HEK293 (cell line): ENCODE measurements at regions not wholly inside any gene's neighbourhood (a gene's known extent, or its start where the extent isn't known, plus 50 kb on each side); places are given as distances from the start of the nearest gene placed in this dataset.

ENCODE experiments used
- CTCF ChIA-PET: fragments of 350-600 bp; formaldehyde crosslinking; extraction: SDS; loops from one replicate; lab custom pipeline; 2021; ENCODE audit warnings: antibody characterized with exemption; lab: Yijun Ruan, JAX
- POLR2A ChIA-PET: fragments of 300-600 bp; formaldehyde crosslinking; extraction: SDS; loops from one replicate; lab custom pipeline; 2020; ENCODE audit warnings: antibody characterized with exemption, inconsistent platforms; lab: Yijun Ruan, JAX
- H3K27ac ChIP-seq: fragments of 200-500 bp; sonication (Bioruptor generic); 2 replicates; pipeline ENCODE4 v1.5.1; 2014; ENCODE audit warnings: low read depth, low read length, control low read depth, inconsistent platforms; ENCODE audit errors: extremely low read depth
- H3K36me3 ChIP-seq, 2 experiments: fragments of 200-500 bp in 1 of 2; sonication (Bioruptor generic) in 1 of 2; 1 replicate in 1 of 2; 2 replicates in 1 of 2; pipeline ENCODE4 v1.5.1; 2014 to 2017; ENCODE audit warnings: inconsistent platforms in 2 of 2, low read length in 2 of 2; ENCODE audit not compliant: control insufficient read depth in 2 of 2, insufficient read depth in 1 of 2
- H3K4me1 ChIP-seq: fragments of 200-500 bp; sonication (Bioruptor generic); 2 replicates; pipeline ENCODE4 v1.5.1; 2014; ENCODE audit warnings: mild to moderate bottlenecking, low read length, inconsistent platforms; ENCODE audit not compliant: control insufficient read depth, insufficient read depth
- H3K4me3 ChIP-seq: 2 replicates; pipeline ENCODE4 v1.5.1; 2011; ENCODE audit warnings: low read depth, mild to moderate bottlenecking, control low read depth, low read length, moderate library complexity
- H3K9me3 ChIP-seq: fragments of 200-500 bp; sonication (Bioruptor generic); 2 replicates; pipeline ENCODE4 v1.5.1; 2014; ENCODE audit warnings: low read depth, low read length, inconsistent platforms; ENCODE audit not compliant: control insufficient read depth, insufficient read depth
- KLF10 ChIP-seq: fragments of 450-650 bp; IDR thresholded peaks from 2 replicates; pipeline ENCODE4 v1.5.1; 2018; ENCODE audit warnings: missing biosample characterization, mild to moderate bottlenecking, missing genetic modification characterization
- MEIS1 ChIP-seq: sonication (generic); formaldehyde crosslinking; IDR thresholded peaks from 2 replicates; pipeline ENCODE4 v1.8.1; 2022; ENCODE audit warnings: missing genetic modification reagents, mild to moderate bottlenecking, borderline replicate concordance
- MYNN ChIP-seq: fragments of 450-650 bp; formaldehyde crosslinking; IDR thresholded peaks from 2 replicates; pipeline ENCODE4 v1.5.1; 2016; ENCODE audit warnings: missing biosample characterization, missing genetic modification characterization, borderline replicate concordance
- ZEB2 ChIP-seq: fragments of 450-650 bp; formaldehyde crosslinking; IDR thresholded peaks from 2 replicates; pipeline ENCODE4 v1.5.1; 2016; ENCODE audit warnings: missing biosample characterization, missing genetic modification characterization
- ZFP41 ChIP-seq: fragments of 450-650 bp; formaldehyde crosslinking; IDR thresholded peaks from 2 replicates; pipeline ENCODE4 v1.5.1; 2016; ENCODE audit warnings: missing biosample characterization, missing genetic modification characterization, borderline replicate concordance
- ZNF23 ChIP-seq: fragments of 450-650 bp; formaldehyde crosslinking; IDR thresholded peaks from 2 replicates; pipeline ENCODE4 v1.5.1; 2016; ENCODE audit warnings: missing biosample characterization, missing genetic modification characterization, borderline replicate concordance
- ZNF324 ChIP-seq: fragments of 450-650 bp; formaldehyde crosslinking; IDR thresholded peaks from 2 replicates; pipeline ENCODE4 v1.5.1; 2016; ENCODE audit warnings: missing biosample characterization, missing genetic modification characterization
- ZNF391 ChIP-seq: fragments of 450-650 bp; formaldehyde crosslinking; IDR thresholded peaks from 2 replicates; pipeline ENCODE4 v1.5.1; 2016; ENCODE audit warnings: low read depth, missing biosample characterization, missing genetic modification characterization, borderline replicate concordance
- ZNF426 ChIP-seq: fragments of 450-650 bp; formaldehyde crosslinking; IDR thresholded peaks from 2 replicates; pipeline ENCODE4 v1.5.1; 2017; ENCODE audit warnings: missing biosample characterization, missing genetic modification characterization, mild to moderate bottlenecking, inconsistent platforms, moderate library complexity
- ZNF48 ChIP-seq: fragments of 450-650 bp; formaldehyde crosslinking; IDR thresholded peaks from 2 replicates; pipeline ENCODE4 v1.5.1; 2016; ENCODE audit warnings: missing biosample characterization, missing genetic modification characterization
- ZNF596 ChIP-seq: fragments of 450-650 bp; IDR thresholded peaks from 2 replicates; pipeline ENCODE4 v1.5.0; 2018; ENCODE audit warnings: missing biosample characterization, mild to moderate bottlenecking, missing genetic modification characterization, moderate library complexity
- ZNF791 ChIP-seq: fragments of 450-650 bp; formaldehyde crosslinking; IDR thresholded peaks from 2 replicates; pipeline ENCODE4 v1.5.1; 2016; ENCODE audit warnings: missing biosample characterization, missing genetic modification characterization
- TF ChIP-seq, protein P1 (sequence below): fragments of 450-650 bp; formaldehyde crosslinking; IDR thresholded peaks from 2 replicates; pipeline ENCODE4 v1.5.1; 2016; ENCODE audit warnings: missing biosample characterization, missing genetic modification characterization
- TF ChIP-seq, protein P2 (sequence below): fragments of 450-650 bp; formaldehyde crosslinking; IDR thresholded peaks from 2 replicates; pipeline ENCODE4 v1.5.1; 2016; ENCODE audit warnings: missing biosample characterization, missing genetic modification characterization, borderline replicate concordance
- TF ChIP-seq, protein P3 (sequence below): fragments of 450-650 bp; formaldehyde crosslinking; IDR thresholded peaks from 2 replicates; pipeline ENCODE4 v1.5.1; 2016; ENCODE audit warnings: missing biosample characterization, missing genetic modification characterization
- TF ChIP-seq, protein P4 (sequence below): fragments of 450-650 bp; formaldehyde crosslinking; IDR thresholded peaks from 2 replicates; pipeline ENCODE4 v1.5.1; 2016; ENCODE audit warnings: missing biosample characterization, missing genetic modification characterization

DNA sequence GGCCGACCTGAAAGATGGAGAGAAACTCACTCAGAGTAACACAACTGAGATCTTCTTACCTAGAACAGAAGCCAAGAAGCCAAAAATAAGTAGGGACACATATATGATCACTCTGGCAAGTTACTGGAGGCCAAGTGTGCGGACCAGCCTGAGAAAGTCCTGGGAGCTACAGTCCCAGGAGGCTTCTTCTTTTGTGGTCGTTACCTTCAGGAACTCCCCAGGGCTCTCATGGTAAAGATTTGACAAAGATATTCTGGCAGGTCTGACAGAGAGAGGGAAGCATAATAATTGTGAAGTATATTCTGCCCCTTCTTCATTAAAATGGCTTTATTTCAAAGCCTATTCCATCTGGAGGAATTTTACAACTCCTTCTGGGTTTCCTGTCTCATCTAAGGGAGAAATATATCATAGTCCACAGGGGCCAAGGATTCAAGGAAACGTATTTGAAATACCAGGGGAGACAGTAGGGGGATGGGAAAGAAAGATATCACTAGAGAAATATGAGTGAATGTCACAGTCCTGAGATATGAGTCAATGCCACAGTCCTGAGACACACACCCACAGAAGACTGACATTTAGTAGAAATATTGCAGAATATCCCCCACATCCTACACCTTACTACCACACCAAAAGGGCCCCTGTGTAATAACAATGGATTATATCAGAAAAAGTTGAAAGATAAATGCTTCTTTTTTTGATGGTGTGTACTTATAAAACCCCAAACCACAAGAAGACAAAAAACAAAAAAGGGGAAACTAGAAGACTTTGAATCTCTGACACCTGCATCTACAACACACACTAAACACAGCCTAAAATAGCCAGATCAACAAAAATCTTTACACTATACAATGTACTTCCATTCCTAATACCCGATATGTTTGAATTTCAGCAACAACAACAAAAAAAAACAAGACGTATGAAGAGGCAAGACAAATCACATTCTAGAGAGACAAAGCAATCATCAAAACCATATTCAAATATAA lies 594.2 kb upstream of the NRG3 start:
- H3K27ac ChIP-seq, result no peak overlapping the region
- POLR2A ChIA-PET, result no interaction called here
- H3K4me1 ChIP-seq, result no peaks in the 10 kb centered on the region
- H3K4me3 ChIP-seq, result no peak overlapping the region
- no peaks in the 10 kb centered on the region for H3K36me3 ChIP-seq
- no peaks in the 10 kb centered on the region for H3K9me3 ChIP-seq
- CTCF ChIA-PET, result no interaction called here
- no peak for TF ChIP-seq ZEB2 (tag by site-specific recombination)
- TF ChIP-seq, protein P1, sequence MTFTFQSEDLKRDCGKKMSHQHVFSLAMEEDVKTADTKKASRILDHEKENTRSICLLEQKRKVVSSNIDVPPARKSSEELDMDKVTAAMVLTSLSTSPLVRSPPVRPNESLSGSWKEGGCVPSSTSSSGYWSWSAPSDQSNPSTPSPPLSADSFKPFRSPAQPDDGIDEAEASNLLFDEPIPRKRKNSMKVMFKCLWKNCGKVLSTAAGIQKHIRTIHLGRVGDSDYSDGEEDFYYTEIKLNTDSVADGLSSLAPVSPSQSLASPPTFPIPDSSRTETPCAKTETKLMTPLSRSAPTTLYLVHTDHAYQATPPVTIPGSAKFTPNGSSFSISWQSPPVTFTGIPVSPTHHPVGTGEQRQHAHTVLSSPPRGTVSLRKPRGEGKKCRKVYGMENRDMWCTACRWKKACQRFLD (tag by site-specific recombination), result no peak
- TF ChIP-seq ZNF324 (tag by site-specific recombination), result no peak
- no peak for TF ChIP-seq ZNF23
- TF ChIP-seq ZNF596 (tag by site-specific recombination), result no peak
- no peak for TF ChIP-seq KLF10
- no peak for TF ChIP-seq ZNF791 (tag by site-specific recombination)
- no peak for TF ChIP-seq ZNF391 (tag by site-specific recombination)
- no peak for TF ChIP-seq ZFP41
- TF ChIP-seq, protein P2, sequence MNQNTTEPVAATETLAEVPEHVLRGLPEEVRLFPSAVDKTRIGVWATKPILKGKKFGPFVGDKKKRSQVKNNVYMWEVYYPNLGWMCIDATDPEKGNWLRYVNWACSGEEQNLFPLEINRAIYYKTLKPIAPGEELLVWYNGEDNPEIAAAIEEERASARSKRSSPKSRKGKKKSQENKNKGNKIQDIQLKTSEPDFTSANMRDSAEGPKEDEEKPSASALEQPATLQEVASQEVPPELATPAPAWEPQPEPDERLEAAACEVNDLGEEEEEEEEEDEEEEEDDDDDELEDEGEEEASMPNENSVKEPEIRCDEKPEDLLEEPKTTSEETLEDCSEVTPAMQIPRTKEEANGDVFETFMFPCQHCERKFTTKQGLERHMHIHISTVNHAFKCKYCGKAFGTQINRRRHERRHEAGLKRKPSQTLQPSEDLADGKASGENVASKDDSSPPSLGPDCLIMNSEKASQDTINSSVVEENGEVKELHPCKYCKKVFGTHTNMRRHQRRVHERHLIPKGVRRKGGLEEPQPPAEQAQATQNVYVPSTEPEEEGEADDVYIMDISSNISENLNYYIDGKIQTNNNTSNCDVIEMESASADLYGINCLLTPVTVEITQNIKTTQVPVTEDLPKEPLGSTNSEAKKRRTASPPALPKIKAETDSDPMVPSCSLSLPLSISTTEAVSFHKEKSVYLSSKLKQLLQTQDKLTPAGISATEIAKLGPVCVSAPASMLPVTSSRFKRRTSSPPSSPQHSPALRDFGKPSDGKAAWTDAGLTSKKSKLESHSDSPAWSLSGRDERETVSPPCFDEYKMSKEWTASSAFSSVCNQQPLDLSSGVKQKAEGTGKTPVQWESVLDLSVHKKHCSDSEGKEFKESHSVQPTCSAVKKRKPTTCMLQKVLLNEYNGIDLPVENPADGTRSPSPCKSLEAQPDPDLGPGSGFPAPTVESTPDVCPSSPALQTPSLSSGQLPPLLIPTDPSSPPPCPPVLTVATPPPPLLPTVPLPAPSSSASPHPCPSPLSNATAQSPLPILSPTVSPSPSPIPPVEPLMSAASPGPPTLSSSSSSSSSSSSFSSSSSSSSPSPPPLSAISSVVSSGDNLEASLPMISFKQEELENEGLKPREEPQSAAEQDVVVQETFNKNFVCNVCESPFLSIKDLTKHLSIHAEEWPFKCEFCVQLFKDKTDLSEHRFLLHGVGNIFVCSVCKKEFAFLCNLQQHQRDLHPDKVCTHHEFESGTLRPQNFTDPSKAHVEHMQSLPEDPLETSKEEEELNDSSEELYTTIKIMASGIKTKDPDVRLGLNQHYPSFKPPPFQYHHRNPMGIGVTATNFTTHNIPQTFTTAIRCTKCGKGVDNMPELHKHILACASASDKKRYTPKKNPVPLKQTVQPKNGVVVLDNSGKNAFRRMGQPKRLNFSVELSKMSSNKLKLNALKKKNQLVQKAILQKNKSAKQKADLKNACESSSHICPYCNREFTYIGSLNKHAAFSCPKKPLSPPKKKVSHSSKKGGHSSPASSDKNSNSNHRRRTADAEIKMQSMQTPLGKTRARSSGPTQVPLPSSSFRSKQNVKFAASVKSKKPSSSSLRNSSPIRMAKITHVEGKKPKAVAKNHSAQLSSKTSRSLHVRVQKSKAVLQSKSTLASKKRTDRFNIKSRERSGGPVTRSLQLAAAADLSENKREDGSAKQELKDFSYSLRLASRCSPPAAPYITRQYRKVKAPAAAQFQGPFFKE (tag by site-specific recombination), result no peak
- no peak for TF ChIP-seq ZNF426 (tag by site-specific recombination)

DNA sequence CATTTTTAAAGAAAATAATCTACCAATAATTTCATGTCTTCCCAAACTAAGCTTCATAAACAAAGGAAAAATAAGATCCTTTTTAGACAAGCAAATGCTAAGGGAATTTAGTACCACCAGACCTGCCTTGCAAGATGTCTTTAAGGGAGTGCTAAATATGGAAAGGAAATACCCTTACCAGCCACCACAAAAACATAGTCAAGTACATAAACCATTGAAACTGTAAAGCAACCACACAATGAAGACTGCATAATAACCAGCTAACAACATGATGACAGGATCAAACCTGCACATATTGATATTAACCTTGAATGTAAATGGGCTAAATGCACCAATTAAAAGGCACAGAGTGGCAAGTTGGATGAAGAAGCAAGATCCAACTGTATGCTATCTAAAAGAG lies 586.5 kb upstream of the NRG3 start:
- no peak overlapping the region for H3K4me3 ChIP-seq
- H3K9me3 ChIP-seq, result no peaks in the 10 kb centered on the region
- H3K4me1 ChIP-seq, result no peaks in the 10 kb centered on the region
- no peaks in the 10 kb centered on the region for H3K36me3 ChIP-seq
- H3K27ac ChIP-seq, result no peak overlapping the region
- ChIA-PET CTCF (no interaction called here), POLR2A (no interaction called here)
- TF ChIP-seq, protein P3, sequence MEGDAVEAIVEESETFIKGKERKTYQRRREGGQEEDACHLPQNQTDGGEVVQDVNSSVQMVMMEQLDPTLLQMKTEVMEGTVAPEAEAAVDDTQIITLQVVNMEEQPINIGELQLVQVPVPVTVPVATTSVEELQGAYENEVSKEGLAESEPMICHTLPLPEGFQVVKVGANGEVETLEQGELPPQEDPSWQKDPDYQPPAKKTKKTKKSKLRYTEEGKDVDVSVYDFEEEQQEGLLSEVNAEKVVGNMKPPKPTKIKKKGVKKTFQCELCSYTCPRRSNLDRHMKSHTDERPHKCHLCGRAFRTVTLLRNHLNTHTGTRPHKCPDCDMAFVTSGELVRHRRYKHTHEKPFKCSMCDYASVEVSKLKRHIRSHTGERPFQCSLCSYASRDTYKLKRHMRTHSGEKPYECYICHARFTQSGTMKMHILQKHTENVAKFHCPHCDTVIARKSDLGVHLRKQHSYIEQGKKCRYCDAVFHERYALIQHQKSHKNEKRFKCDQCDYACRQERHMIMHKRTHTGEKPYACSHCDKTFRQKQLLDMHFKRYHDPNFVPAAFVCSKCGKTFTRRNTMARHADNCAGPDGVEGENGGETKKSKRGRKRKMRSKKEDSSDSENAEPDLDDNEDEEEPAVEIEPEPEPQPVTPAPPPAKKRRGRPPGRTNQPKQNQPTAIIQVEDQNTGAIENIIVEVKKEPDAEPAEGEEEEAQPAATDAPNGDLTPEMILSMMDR (tag by site-specific recombination), result no peak
- no peak for TF ChIP-seq MEIS1 (CRISPR knock-in tag)
- TF ChIP-seq MYNN (tag by site-specific recombination), result no peak
- no peak for TF ChIP-seq ZNF48
- TF ChIP-seq, protein P4, sequence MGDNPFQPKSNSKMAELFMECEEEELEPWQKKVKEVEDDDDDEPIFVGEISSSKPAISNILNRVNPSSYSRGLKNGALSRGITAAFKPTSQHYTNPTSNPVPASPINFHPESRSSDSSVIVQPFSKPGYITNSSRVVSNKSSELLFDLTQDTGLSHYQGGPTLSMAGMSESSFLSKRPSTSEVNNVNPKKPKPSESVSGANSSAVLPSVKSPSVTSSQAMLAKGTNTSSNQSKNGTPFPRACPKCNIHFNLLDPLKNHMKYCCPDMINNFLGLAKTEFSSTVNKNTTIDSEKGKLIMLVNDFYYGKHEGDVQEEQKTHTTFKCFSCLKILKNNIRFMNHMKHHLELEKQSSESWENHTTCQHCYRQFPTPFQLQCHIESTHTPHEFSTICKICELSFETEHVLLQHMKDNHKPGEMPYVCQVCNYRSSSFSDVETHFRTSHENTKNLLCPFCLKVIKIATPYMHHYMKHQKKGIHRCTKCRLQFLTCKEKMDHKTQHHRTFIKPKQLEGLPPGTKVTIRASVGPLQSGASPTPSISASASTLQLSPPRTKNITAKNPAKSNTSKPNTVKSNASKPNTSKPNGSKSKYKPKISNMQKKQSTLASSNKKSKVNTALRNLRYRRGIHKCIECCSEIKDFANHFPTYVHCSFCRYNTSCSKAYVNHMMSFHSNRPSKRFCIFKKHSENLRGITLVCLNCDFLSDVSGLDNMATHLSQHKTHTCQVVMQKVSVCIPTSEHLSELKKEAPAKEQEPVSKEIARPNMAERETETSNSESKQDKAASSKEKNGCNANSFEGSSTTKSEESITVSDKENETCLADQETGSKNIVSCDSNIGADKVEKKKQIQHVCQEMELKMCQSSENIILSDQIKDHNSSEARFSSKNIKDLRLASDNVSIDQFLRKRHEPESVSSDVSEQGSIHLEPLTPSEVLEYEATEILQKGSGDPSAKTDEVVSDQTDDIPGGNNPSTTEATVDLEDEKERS (tag by site-specific recombination), result no peak
- TF ChIP-seq ZNF426 (tag by site-specific recombination), result no peak
- TF ChIP-seq ZNF596 (tag by site-specific recombination), result no peak
